KMS-11 (cell line): ENCODE measurements at regions not wholly inside any gene's neighbourhood (a gene's known extent, or its start where the extent isn't known, plus 50 kb on each side); places are given as distances from the start of the nearest gene placed in this dataset.

Experiments
- H2AFZ ChIP-seq: fragments of 200-600 bp; sonication (generic); 2 replicates; pipeline ENCODE4 v1.6.1; 2016; ENCODE audit warnings: antibody characterized with exemption, mixed run types, low read depth
- H3K27ac ChIP-seq: fragments of 200-600 bp; sonication (generic); 2 replicates; pipeline ENCODE4 v1.6.1; 2016; ENCODE audit warnings: mild to moderate bottlenecking, mixed run types
- H3K27me3 ChIP-seq: fragments of 200-600 bp; sonication (generic); 2 replicates; pipeline ENCODE4 v1.6.1; 2017; ENCODE audit warnings: mild to moderate bottlenecking, low read depth, mixed run types, moderate library complexity; ENCODE audit not compliant: insufficient read depth
- H3K36me3 ChIP-seq: fragments of 200-600 bp; sonication (generic); 2 replicates; pipeline ENCODE4 v1.6.1; 2017; ENCODE audit warnings: mild to moderate bottlenecking, mixed run types; ENCODE audit not compliant: insufficient read depth
- H3K4me1 ChIP-seq: fragments of 200-600 bp; sonication (generic); 2 replicates; pipeline ENCODE4 v1.6.1; 2016; ENCODE audit warnings: mild to moderate bottlenecking, low read depth, mixed run types; ENCODE audit not compliant: poor library complexity, severe bottlenecking
- H3K4me2 ChIP-seq: fragments of 200-600 bp; sonication (generic); 2 replicates; pipeline ENCODE4 v1.7.0; 2016; ENCODE audit warnings: mild to moderate bottlenecking, mixed run types
- H3K4me3 ChIP-seq: fragments of 200-600 bp; sonication (generic); IDR thresholded peaks from 2 replicates; pipeline ENCODE4 v1.6.1; 2017; ENCODE audit warnings: low read depth, low read length, mixed read lengths; ENCODE audit not compliant: insufficient read depth
- H3K79me2 ChIP-seq: fragments of 200-600 bp; sonication (generic); 2 replicates; pipeline ENCODE4 v1.6.1; 2016; ENCODE audit warnings: low read depth, mixed run types; ENCODE audit not compliant: insufficient read depth
- H3K9ac ChIP-seq: fragments of 200-600 bp; sonication (generic); 2 replicates; pipeline ENCODE4 v1.6.1; 2016; ENCODE audit warnings: mild to moderate bottlenecking, mixed run types
- H4K20me1 ChIP-seq: fragments of 200-600 bp; sonication (generic); 2 replicates; pipeline ENCODE4 v1.6.1; 2016; ENCODE audit warnings: mild to moderate bottlenecking, mixed run types; ENCODE audit not compliant: insufficient read depth
- TF ChIP-seq, protein P1 (sequence below): fragments of 200-600 bp; sonication (generic); conservative IDR thresholded peaks from 2 replicates; pipeline ENCODE4 v1.6.1; 2017; ENCODE audit warnings: low read depth, mild to moderate bottlenecking, antibody characterized with exemption, low read length, moderate library complexity, mixed read lengths

GRCh38 chr1:73736125-73736524, 461.9 kb downstream of the LRRIQ3 start:
- Histone ChIP-seq H3K4me3 (no peak overlapping the region), H3K4me2 (no peak overlapping the region), H3K27ac (no peak overlapping the region), H3K9ac (no peak overlapping the region), H2AFZ (no peak overlapping the region), H3K36me3 (no peaks in the 10 kb centered on the region), H3K79me2 (no peaks in the 10 kb centered on the region), H3K4me1 (no peaks in the 10 kb centered on the region), H4K20me1 (no peaks in the 10 kb centered on the region), H3K27me3 (no peaks in the 10 kb centered on the region)
- TF ChIP-seq, protein P1, sequence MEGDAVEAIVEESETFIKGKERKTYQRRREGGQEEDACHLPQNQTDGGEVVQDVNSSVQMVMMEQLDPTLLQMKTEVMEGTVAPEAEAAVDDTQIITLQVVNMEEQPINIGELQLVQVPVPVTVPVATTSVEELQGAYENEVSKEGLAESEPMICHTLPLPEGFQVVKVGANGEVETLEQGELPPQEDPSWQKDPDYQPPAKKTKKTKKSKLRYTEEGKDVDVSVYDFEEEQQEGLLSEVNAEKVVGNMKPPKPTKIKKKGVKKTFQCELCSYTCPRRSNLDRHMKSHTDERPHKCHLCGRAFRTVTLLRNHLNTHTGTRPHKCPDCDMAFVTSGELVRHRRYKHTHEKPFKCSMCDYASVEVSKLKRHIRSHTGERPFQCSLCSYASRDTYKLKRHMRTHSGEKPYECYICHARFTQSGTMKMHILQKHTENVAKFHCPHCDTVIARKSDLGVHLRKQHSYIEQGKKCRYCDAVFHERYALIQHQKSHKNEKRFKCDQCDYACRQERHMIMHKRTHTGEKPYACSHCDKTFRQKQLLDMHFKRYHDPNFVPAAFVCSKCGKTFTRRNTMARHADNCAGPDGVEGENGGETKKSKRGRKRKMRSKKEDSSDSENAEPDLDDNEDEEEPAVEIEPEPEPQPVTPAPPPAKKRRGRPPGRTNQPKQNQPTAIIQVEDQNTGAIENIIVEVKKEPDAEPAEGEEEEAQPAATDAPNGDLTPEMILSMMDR: no peak

DNA sequence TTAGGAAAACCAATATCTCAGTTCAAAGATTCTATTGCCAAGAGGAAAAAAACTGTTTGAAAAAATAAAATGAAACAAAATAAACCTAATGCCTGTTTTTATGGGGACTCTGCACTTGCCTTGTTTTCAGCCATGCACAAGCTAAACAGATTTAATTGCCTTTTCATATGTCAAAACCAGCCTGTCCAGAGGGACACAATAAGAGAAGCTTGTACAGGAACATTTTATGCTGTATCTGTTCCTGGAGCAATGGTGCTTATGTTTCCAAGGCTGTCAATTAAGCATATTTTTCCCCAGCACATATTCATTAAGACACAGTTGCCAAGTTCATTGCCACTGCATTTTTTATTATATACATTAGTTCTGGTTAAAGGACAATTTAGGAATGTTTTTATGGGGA, 470.9 kb downstream of the LRRIQ3 start:
- no peak overlapping the region for H3K9ac ChIP-seq
- no peak overlapping the region for H2AFZ ChIP-seq
- no peaks in the 10 kb centered on the region for H3K27me3 ChIP-seq
- H3K36me3 ChIP-seq: no peaks in the 10 kb centered on the region
- H3K4me3 ChIP-seq: no peak overlapping the region
- TF ChIP-seq, protein P1: no peak
- H4K20me1 ChIP-seq: no peaks in the 10 kb centered on the region
- no peaks in the 10 kb centered on the region for H3K4me1 ChIP-seq
- H3K79me2 ChIP-seq: no peaks in the 10 kb centered on the region
- no peak overlapping the region for H3K4me2 ChIP-seq
- H3K27ac ChIP-seq: no peak overlapping the region

DNA sequence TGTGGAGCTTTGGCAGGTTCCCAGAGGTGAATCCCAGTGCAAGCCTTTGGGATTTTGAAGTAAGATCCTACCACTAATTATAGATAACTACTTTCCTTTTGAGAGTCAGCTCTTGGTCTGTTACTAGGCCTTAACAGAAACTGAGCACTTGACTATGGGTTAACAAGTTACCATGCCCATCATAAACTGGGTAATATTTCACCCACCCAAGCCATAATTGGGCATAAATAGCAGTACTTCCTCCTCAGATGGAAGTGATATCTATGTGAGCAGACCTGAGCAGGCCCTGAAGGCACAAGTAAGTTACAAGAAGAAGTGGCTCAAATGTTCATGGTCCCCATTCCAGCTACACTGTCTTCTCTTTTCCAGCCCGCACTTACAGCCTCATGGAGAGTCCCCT, 475.9 kb downstream of the LRRIQ3 start:
- H3K4me3 ChIP-seq: no peak overlapping the region
- H3K27ac ChIP-seq: no peak overlapping the region
- H3K79me2 ChIP-seq: no peaks in the 10 kb centered on the region
- no peak overlapping the region for H3K4me2 ChIP-seq
- H3K4me1 ChIP-seq: no peaks in the 10 kb centered on the region
- no peak overlapping the region for H3K9ac ChIP-seq
- H3K27me3 ChIP-seq: no peaks in the 10 kb centered on the region
- H2AFZ ChIP-seq: no peak overlapping the region
- no peaks in the 10 kb centered on the region for H4K20me1 ChIP-seq
- no peaks in the 10 kb centered on the region for H3K36me3 ChIP-seq
- TF ChIP-seq, protein P1: no peak

DNA sequence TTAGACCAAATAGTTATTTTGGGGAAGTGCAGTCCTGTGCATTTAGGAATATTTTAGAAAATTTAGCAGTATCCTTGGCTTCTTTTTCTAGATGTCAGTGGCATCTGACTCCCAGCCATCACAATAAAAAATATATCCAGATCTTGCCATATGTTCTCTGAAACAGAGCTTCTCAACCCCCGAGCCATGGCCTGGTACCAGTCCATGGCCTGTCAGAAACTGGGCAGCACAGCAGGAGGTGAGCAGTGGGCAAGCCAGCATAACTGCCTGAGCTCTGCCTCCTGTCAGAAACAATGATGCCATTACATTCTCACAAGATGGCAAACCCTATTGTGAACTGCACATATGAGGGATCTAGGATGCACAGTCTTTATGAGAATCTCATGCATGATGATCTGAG, 480.0 kb downstream of the LRRIQ3 start:
- no peaks in the 10 kb centered on the region for H3K79me2 ChIP-seq
- no peak overlapping the region for H3K4me3 ChIP-seq
- no peak overlapping the region for H2AFZ ChIP-seq
- H3K9ac ChIP-seq: no peak overlapping the region
- H4K20me1 ChIP-seq: no peaks in the 10 kb centered on the region
- H3K4me2 ChIP-seq: no peak overlapping the region
- H3K27ac ChIP-seq: no peak overlapping the region
- no peaks in the 10 kb centered on the region for H3K4me1 ChIP-seq
- no peaks in the 10 kb centered on the region for H3K27me3 ChIP-seq
- TF ChIP-seq, protein P1: no peak
- H3K36me3 ChIP-seq: no peaks in the 10 kb centered on the region

DNA sequence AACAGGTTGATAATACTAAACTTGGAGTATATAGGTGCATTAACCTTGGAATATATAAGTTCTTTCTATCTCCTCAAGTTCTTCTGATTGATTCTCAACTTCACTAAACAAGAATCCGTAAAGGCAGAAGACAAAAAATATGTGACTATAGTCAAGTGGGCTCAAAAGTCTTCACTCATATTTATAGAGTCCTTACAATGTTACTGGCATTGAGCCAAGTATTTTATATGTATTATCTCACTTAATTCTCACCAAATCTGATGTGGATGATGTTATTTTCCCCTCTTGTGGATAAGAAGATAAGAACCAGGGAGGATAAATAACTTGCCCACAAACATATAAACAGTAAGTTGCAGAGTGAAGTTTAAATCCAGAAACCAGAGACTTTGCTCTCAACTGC, 486.9 kb downstream of the LRRIQ3 start:
- H3K79me2 ChIP-seq: no peaks in the 10 kb centered on the region
- H3K4me1 ChIP-seq: no peaks in the 10 kb centered on the region
- H3K36me3 ChIP-seq: no peaks in the 10 kb centered on the region
- H3K4me3 ChIP-seq: no peak overlapping the region
- TF ChIP-seq, protein P1: no peak
- H3K27ac ChIP-seq: no peak overlapping the region
- H3K9ac ChIP-seq: no peak overlapping the region
- H3K4me2 ChIP-seq: no peak overlapping the region
- no peaks in the 10 kb centered on the region for H4K20me1 ChIP-seq
- H2AFZ ChIP-seq: no peak overlapping the region
- H3K27me3 ChIP-seq: no peaks in the 10 kb centered on the region
